HG03039 (cell line): ENCODE measurements at regions not wholly inside any gene's neighbourhood (a gene's known extent, or its start where the extent isn't known, plus 50 kb on each side); places are given as distances from the start of the nearest gene placed in this dataset.

Source experiments
- ATAC-seq: cut with Tn5 transposase; IDR thresholded peaks from one replicate; pipeline ENCODE4 v1.9.1; 2021; ENCODE audit warnings: mild to moderate bottlenecking, moderate library complexity; ENCODE audit not compliant: unreplicated experiment

DNA sequence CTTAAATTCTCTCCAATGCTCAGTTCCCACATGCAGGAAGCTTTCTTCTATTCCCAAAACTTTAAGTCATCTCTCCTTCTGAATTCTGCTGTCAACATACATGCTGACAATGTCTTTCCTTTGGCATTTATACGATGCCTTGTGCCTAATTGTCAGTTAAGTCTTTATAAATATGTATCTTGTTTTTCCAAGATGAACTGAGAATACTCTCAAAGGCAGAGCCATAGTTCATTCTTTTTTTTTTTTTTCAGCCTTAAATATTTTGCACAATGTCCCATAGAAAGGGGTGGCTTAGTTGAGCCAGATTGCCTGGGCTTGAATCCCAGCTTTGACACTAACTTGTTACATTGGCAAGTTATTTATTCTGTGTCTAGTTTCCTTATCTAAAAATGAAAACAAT, 210.6 kb downstream of the QDPR start:
- no peak for ATAC-seq

DNA sequence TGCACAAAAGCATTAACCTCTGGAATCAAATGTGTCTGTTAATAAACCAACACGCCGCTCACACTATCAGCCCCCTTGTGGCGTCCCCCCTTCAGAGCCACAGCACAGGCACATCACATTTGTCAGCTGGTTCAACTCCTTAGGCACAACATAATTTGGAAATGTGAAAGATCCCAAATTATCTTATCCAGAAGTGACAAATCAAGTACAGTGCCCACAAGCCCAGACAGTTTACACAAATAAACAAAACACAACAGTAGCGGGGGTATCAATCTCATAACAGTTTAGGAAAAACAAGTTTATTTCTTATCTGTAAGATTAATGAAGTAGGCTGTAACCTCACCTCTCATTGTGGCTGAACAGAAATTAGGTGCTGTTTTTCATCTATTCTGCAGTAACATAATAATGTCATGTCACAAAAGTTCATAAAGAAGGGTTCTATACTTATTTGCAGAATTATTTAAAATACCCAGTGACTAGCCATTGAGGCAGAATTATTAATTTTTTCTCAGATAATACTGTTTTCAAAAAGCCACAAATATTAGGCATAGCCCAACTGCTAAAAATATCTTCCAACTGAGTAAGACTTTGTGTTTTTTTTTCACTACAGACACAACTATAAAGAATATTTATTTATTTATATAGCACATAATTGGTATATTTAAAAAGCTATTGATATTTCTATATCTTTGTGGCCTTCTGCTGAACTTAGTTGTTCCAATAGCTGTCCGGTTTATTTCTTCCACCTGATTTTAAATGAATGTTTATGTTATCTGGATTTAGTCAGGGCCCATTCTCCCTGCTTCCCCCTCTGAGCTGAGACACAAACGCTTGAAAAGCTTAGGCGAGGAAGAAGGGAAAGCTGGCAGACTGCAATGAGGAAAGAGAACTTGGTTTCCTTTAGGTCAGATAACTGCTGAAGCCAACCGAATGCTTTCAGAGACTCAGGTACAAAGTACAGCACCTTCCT, 214.7 kb downstream of the QDPR start:
- ATAC-seq, result no peak

DNA sequence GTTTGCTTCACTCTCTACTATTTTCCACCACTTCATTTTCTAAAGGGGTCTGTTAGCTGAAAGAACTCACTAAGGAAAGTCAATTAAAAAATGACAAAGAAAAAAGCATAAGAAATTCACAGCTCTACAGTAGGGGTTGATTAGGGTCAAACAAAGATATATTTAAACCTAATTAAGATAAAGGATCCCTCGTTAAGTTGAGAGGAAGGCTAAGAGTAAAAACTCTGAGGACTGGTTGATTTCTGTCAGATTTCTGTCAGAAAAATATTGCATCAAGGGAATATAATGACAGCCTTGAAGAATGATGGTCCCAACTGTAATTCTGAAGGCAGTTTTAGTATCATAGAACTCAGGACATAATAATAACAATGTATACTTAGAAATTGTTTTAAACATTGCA, 218.0 kb downstream of the QDPR start:
- ATAC-seq, result no peak

DNA sequence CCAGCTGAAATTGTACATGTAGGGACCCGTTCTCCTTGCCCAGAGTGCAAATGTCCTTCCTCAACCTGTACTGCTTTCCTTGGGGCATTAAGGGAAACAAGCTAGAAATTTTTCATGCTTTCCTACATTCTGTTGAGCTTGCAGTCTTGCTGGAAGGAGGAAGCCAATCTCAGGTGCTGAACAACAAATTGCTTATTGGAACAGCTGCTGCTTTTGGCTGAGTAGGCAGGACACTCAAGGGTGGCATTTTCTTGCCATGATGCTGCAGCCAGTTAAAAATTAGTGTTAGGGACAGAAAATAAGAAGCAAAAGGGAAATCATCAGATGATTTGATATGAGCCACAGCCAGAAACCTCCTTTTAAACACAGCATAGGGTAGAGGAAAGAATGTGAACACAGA, 223.7 kb downstream of the QDPR start:
- ATAC-seq, result no peak

DNA sequence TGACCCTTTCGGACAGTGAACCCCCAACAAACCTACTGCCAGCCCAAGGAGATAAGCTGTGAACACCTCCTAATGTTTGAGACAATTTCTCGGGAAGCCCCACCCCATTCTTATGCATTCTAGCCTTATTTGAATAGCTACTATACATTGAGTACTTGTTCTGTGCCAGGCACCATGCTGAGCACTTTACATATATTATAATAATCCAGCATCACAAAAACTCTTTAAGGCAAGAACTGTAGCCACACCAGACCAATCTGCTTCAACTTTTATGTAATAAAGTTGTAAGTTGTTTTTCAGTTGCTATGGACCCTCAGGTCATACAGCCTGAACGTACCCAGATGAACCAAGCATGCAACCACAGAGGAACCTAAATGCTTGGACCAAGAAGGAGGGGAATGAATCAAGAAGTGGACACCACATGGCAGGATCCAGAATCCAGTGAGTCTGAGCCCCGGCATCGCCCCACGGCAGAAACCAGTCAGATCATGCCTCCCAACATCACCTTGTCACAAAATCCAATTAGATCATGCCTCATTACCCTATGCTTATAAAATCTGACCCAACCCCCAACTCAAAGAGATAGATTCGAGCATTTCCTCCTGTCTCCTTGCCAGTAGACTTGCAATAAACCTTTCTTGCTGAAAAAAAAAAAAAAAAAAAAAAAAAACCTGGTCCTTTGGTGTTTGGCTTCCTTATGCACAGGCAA, 225.0 kb downstream of the QDPR start:
- ATAC-seq, result no peak

DNA sequence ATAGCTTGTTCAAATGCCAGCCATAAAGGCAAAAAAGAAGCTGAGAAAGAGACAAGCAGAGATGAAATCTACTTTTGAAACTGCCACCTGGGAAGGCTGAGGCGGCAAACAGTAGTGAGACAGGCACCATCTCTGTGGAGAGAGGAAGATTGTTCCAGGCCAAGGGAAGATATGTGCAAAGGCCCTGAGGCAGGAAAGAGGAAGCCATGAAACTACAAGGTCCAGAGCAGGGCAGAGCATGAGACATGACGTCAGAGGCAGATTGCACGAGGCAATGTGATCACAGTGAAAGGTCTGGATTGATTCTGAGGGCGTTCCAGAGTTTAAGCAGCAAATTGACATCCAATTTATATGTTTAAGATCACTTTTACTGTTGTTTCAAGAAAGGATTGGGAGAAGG, 226.1 kb downstream of the QDPR start:
- no peak for ATAC-seq

DNA sequence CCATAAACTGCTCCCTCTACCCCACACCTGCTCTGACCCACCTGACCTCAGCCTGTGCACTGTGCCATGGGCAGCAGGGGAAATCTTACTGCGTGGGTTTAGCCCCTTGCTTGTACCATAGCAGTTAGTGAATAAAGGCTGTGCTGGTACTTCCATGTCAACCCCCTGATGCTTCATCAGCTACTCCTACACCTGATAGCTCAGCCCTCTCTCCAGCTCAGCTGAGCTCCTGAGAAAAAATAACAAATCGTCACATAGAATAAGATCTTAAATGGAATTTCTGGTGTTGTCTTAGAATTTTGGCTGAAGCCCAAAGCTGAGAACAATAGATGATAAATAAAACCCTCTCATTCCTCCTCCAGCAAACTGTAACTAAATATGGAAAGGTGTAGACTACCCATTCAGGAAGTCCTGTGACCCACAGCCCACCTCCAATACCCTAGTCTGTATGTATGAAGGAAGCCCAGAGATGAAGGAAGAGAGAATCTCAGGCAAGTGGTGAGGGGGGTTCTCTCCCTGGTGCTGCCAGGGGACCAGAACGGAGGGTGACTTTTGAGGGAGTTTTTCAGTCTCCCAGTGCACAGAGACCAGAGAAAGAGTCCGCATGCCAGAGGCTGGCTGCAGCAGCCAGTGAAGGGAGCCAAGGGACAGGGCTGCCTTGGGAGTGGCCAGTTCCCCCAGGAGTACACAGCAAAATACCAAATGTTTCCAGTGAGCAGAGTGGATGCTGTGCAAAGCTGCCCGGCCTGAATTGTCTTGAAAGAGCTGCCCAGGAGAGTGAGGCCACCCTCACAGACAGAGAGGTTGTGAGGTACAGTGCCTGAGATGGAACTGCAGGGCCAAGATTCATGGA, 227.3 kb downstream of the QDPR start:
- ATAC-seq, result no peak

DNA sequence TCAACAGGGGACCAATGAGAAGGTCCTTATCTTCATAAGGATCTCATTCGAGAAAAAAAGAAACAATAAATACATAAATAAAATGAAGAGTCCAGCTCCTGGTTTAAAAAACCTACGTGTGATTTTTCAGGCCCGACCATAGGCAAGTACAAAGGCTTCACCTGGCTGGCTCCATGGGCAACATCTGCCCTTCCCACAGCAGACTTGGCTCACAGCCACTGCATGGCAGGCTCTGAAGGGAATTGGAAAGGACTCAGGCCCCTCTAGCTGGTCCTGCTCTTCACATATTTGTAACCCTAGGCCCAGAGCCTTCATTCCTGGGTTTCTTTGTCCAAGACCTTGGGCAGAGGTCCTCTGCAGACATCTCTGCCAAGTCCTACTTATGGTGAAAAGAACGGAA, 228.1 kb downstream of the QDPR start:
- ATAC-seq, result no peak

DNA sequence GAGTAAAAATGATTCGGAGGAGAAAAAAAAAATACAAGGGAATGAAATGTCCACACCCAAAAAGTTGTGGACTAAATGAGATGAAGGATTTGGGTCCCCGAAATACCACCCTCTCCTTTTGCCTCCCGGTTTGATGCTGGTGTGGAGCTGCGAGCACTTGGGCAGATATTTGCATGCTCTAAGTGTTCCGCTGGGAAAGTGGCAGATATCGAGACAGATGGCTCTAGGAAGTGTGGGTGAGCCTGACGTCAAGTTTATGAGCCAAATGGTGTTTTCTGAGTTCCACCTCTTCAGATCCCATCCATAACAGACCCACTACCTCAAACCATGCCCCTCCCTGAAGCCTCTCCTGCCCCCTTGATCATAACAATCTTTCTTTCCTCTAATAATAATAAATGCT, 228.6 kb downstream of the QDPR start:
- no peak for ATAC-seq

DNA sequence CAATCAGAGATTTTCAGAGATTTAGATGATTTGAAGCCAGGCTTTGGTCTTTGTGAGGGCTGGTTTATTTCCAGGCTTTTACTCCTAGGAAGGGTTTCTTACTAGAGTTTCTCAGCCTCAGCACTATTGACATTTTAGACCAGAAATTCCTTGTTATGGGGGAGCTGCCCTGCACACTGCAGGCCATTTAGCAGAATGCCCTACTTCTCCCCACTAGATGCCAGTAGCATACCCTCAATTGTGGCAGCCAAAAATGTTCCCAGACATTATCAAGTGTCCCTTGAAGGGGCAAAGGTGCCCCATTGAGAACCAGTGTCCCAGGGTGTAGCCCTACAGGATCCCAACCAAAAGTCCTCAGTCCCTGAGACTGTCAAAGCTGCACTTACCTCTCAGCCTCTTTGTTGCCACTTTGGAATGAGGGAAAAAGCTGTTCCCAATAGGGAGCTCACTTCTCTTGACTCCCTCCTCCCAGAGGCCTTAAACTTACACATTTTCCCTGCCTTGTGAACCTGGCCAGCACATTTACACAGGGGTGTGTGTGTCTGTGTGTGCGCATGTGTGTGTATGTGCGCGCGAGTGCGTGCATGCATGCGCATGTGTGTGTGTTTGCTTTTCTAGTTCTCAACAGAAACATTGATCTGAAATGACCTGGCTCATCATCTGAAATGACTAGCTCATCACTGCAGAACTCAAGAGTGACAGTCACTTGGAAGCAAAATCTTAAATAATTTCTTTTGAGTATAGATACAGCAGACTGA, 231.4 kb downstream of the QDPR start:
- ATAC-seq, result no peak

DNA sequence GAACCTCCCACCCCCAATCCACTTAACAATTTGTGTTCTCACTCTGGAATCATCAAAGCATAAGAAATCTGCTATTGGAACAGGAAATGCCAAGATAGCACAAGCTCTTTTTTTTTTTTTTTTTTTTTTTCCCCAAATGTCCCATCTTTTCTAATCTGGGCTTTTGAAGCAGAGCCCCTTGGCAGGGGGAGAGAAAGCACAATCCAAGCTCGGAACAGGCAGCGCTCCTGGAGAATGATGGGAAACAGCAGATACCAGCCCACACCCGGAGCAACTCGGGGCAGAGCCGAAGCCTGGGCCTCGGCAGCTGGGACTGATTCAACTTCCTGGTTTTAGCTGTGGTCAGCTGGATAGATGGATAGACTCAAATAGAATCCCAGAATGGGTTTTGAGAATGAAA, 235.1 kb downstream of the QDPR start:
- no peak for ATAC-seq

DNA sequence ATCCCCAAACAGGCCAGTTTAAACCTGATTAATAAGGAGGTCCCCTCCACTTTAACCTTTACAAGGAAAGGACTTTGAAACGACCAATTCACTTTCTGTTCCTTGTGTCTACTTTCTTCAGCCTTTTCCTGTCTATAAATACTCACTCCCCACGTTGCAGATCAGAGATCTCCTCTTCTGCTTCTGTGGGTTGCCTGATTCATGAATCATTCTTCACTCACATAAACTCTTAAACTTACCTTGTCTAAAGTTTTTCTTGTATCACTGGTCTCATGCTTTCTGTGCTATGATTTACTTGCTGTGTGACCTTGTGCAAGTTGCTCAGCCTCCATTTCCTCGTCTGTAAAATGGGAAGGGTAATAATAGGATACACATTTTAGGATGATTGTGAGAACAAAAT, 236.1 kb downstream of the QDPR start:
- no peak for ATAC-seq

DNA sequence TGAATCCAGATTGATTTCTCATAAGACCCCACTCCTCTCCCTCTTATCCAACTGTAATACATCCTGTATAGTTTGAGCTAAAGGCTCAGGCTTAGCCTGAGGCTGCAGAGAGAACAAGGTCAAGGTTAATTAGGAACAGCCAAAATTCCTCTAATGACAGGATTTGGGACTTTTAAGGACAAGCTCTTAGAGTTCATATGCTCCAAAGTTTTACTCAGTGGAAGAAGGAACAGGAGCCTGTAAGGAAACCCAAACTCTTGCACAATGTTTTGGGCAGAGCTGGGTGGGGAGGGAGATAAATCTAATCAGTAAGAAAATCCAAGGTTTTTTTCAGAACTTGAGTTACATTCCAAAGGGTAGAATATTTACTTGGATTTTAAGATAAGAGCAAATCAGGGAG, 238.8 kb downstream of the QDPR start:
- no peak for ATAC-seq

DNA sequence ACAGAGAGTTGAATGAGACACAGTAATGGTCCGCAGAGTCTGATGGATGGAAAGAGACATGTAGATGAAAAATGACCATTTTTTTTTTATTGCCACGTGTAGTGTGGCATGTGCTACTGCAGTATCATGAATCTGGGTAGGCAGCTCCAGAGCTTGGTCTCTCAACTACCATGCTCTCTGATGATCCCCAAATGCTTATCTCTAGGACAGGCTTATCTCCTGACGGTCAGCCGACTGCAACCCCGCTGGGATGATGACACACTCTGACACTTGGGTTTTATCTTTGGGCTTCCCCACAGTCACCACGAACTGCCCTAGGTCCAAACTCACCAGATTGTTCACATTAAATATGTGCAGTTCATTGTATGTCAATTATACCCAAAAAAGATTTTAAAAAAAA, 239.7 kb downstream of the QDPR start:
- no peak for ATAC-seq

DNA sequence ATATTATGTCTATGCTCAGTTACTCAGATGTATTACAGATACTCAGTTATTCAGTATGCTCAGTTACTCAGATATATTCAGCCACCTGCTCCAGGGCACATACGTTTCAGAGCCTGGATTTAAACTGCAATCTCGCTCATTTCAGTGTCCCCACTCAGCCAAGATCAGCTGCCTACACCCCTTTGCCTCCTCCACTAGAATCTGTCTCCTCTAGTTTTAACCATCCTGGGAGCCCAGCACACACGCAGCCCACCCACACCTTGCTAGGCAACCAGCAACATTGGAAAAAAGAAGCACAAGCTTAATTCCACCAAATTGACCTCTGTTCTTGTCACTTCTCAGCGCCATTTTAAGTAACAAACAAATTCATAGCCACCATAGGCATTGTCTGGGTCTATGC, 246.2 kb downstream of the QDPR start:
- ATAC-seq, result no peak

DNA sequence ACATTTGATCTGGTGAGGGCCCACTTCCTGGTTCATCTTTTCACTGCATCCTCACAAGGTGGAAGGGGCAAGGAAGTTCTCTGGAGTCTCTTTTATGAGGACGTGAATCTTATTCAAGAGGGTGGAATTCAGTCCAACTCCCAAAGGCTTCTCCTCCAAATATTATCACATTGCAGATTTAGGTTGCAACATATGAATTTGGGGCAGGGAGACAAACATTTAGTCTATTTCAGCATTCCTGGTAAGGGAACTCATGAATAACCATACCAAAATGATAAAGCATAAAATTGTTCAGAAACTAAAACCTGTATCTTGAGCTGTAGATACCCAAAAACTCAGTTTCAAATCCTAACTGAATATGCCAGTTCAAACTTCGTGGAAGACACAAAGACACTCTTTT, 246.8 kb downstream of the QDPR start:
- no peak for ATAC-seq

DNA sequence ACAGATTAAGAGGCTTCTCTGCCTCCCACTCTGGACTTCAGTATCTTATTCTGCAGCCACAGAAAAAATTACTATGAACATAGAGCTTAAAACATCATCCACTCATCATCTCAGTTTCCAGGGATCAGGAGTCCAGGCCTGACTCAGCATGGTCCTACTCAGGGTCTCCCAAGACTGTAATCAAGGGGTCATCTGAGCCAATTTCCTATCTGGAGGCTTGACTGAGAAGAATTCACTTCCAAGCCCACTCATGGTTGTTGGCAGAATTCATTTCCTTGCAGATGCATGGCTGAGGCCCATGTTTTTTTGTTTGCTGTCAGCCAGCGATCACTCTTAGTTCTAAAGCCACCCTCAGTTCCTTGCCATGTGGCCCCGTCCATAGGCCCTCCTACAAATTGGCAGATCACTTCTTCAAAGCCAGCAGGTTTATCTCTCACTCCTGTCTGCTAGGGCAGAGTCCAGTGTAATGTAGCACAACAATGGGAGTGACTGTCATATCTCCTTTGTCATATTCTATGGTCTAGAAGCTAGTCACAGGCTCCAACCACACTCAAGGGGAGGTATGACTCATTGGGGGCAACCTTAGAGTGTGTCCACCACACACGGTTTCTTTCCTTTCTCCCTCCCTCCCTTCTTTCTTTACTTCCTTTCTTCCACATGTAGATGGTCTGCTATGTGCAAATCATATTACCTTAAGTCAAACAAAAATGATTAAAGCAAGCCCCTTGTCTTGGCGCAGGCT, 251.6 kb downstream of the QDPR start:
- ATAC-seq, result no peak

DNA sequence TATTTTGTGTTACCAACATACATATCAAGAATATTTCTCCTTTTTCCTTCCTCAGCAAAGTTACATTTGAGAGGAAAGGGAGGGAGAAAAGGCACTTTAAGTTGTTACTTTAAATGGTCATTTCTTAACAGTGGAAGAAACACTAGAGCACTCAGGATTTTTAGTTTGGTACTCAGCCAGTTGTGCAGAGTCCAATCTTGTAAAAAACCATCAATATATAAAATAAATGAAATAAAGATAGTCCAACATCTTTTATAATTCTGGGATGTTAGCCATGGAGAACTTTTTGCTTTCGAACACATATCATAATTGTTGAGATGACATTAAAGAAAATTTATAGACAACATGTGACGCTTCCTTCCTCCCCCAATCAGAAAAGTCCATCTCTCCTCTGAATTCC, 253.8 kb downstream of the QDPR start:
- ATAC-seq, result no peak

DNA sequence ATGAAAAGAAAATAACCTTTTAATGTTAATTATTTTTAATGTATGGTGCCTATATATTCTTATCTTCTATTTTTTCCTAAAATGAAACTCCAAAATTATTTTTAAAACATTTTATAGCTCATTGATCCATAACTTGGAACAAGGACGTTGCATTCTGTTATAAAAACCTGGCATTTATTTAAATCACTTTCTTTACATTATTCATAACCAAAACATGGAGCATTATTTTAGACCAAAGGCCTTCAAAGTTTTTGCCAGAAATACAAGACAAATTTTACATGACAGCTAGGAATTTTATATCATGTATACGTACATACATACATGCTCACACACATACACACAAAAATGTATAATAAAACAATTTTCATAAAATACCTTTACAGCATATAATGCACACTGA, 259.8 kb downstream of the QDPR start:
- ATAC-seq, result no peak

DNA sequence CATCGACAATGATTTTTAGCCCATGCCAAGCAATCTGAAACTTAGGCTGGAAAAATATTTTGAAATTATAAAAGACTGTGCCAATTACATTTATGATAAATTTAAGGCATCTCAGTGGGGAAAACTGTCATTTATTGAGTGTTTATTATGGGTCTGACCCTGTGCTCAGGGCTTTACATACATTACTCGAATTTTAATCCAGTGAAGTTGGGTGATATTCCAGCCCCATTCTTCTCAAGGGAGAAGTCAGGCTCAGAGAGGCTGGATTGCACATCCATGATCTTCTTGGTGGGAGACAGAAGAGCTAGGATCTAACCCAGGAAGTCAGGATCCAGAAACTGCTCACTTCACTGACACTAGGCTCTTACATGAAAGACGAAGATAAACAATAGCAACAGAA, 260.8 kb downstream of the QDPR start:
- no peak for ATAC-seq
